ENCODE measurements at regions not wholly inside any gene's neighbourhood (a gene's known extent, or its start where the extent isn't known, plus 50 kb on each side); places are given as distances from the start of the nearest gene placed in this dataset.
A peak's percentile ranks its signal among the peaks of the same experiment; 100 is the strongest.

- no peaks in the 10 kb centered on the region for H3K36me3 ChIP-seq
- H3K4me3 ChIP-seq, result no peak overlapping the region
- H3K27ac ChIP-seq, result no peak overlapping the region
- DNase-seq (ENCODE audit: low spot score), result no peak
- no peak for TF ChIP-seq CTCF (IDR thresholded peaks at IDR 0.05)
- H3K9me3 ChIP-seq, result no peaks in the 10 kb centered on the region
- H3K4me1 ChIP-seq, result peaks cover 0 to 5% of the 10 kb centered on the region in 2 donors
- no peaks in the 10 kb centered on the region for H3K27me3 ChIP-seq
Observed at GRCh38 chr13:75214846-75215245, 267.1 kb downstream of the TBC1D4 start.

GRCh38 chr13:75202981-75203380 lies 279.0 kb downstream of the TBC1D4 start:
- Histone ChIP-seq H3K27ac (no peak overlapping the region), H3K4me3 (no peak overlapping the region)
- no peak for TF ChIP-seq CTCF (IDR thresholded peaks at IDR 0.05)

GRCh38 chr13:75197803-75198202 lies 284.2 kb downstream of the TBC1D4 start:
- Histone ChIP-seq H3K4me3 (no peak overlapping the region), H3K27ac (no peak overlapping the region), H3K4me1 (peaks cover 0 to 36% of the 10 kb centered on the region in 2 donors), H3K36me3 (no peaks in the 10 kb centered on the region), H3K9me3 (no peaks in the 10 kb centered on the region), H3K27me3 (no peaks in the 10 kb centered on the region)
- DNase-seq (ENCODE audit: low spot score), result no peak
- no peak for TF ChIP-seq CTCF (IDR thresholded peaks at IDR 0.05)

More at GRCh38 chr13:75202981-75203380, 279.0 kb downstream of the TBC1D4 start:
- no peak for DNase-seq (ENCODE audit: low spot score)
- peaks cover 0 to 4% of the 10 kb centered on the region in 2 donors for H3K4me1 ChIP-seq
- no peaks in the 10 kb centered on the region for H3K36me3 ChIP-seq
- no peaks in the 10 kb centered on the region for H3K27me3 ChIP-seq
- peaks cover 0 to 4% of the 10 kb centered on the region in 2 donors for H3K9me3 ChIP-seq

GRCh38 chr13:75196147-75196837 lies 285.7 kb downstream of the TBC1D4 start:
- H3K27me3 ChIP-seq, result no peaks in the 10 kb centered on the region
- no peaks in the 10 kb centered on the region for H3K9me3 ChIP-seq
- DNase-seq (ENCODE audit: low spot score), result no peak
- no peak for TF ChIP-seq CTCF (IDR thresholded peaks at IDR 0.05)
- H3K4me1 ChIP-seq, result peaks cover 0 to 36% of the 10 kb centered on the region in 2 donors
- peak overlapping the region in 1 of 2 donors; percentile 67 for H3K27ac ChIP-seq
- H3K36me3 ChIP-seq, result no peaks in the 10 kb centered on the region
- H3K4me3 ChIP-seq, result no peak overlapping the region

GRCh38 chr13:75195495-75196146 lies 286.3 kb downstream of the TBC1D4 start:
- no peak for TF ChIP-seq CTCF (IDR thresholded peaks at IDR 0.05)
- DNase-seq (ENCODE audit: low spot score), result no peak
- H3K27ac ChIP-seq, result peak overlapping the region; percentile 40 to 67
- no peaks in the 10 kb centered on the region for H3K9me3 ChIP-seq
- peaks cover 0 to 36% of the 10 kb centered on the region in 2 donors for H3K4me1 ChIP-seq
- H3K36me3 ChIP-seq, result no peaks in the 10 kb centered on the region
- no peak overlapping the region for H3K4me3 ChIP-seq
- H3K27me3 ChIP-seq, result no peaks in the 10 kb centered on the region
